Activated CD8-positive, alpha-beta T cell treated with anti-CD3 and anti-CD28 coated beads, Interleukin-2, amount 10 ng/mL, durations not matched to agents 7 days and 5 days (primary cell): ENCODE measurements at regions not wholly inside any gene's neighbourhood (a gene's known extent, or its start where the extent isn't known, plus 50 kb on each side); places are given as distances from the start of the nearest gene placed in this dataset.
"Not testable (repeated sequence)": the region's sequence is repeated elsewhere in the genome, so short reads cannot be mapped to it uniquely, and the experiment has no call there.

Experiments
- ATAC-seq: fragments of 150-1000 bp; cut with Tn5 transposase; one replicate; pipeline ENCODE4 v1.10.0; 2021; ENCODE audit warnings: moderate library complexity
- CTCF ChIA-PET: fragments of 350-600 bp; sonication (Branson Sonifier 250); formaldehyde crosslinking; loops from one replicate; lab custom pipeline; 2021; ENCODE audit warnings: antibody characterized with exemption; lab: Charles Lee
- POLR2A ChIA-PET: fragments of 350-600 bp; sonication (Branson Sonifier 250); formaldehyde crosslinking; loops from one replicate; lab custom pipeline; 2021; ENCODE audit warnings: antibody characterized with exemption; lab: Charles Lee
- DNase-seq: peaks from one replicate; pipeline ENCODE4 v3.0.0-alpha.2; 2020
- H3K27ac Mint-ChIP-seq: one replicate; pipeline ENCODE4 v1.8.0; 2021; ENCODE audit warnings: mild to moderate bottlenecking, mixed read lengths
- H3K27me3 Mint-ChIP-seq: one replicate; pipeline ENCODE4 v1.8.0; 2021; ENCODE audit warnings: low read depth, mixed read lengths
- H3K36me3 Mint-ChIP-seq: one replicate; pipeline ENCODE4 v1.8.0; 2021; ENCODE audit warnings: low read depth, mixed read lengths
- H3K4me1 Mint-ChIP-seq: one replicate; pipeline ENCODE4 v1.8.0; 2021; ENCODE audit warnings: low read depth, mixed read lengths
- H3K4me3 Mint-ChIP-seq: one replicate; pipeline ENCODE4 v1.8.0; 2021; ENCODE audit warnings: mild to moderate bottlenecking, mixed read lengths
- H3K9me3 Mint-ChIP-seq: one replicate; pipeline ENCODE4 v1.8.0; 2022; ENCODE audit warnings: mixed read lengths; ENCODE audit not compliant: insufficient read depth

DNA sequence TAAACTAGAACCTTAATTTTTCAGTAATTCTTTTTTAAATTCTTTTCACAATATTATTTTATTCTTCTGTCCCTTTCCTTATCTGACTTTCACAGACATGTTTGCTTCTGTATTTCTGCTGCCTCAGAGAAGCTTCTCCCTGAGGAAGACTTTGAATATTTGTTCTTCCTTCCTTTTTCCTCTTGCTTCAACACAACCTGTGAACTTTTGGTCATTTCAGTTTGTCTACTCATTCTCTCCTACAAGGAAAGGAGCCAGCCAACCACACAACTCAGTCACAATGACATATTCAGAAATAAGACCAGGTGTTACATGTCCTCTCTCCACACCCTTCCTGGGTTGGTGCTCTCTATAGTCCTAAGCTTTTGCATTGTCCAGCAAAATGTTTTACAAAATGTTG is 310.4 kb downstream of the TFAP2B start:
- Mint-ChIP-seq H3K36me3 (no peaks in the 10 kb centered on the region), H3K9me3 (no peaks in the 10 kb centered on the region), H3K27me3 (no peaks in the 10 kb centered on the region), H3K27ac (no peak overlapping the region), H3K4me3 (no peak overlapping the region), H3K4me1 (no peaks in the 10 kb centered on the region)
- ATAC-seq (no peak), DNase-seq (no peak)
- POLR2A ChIA-PET: no interaction called here
- CTCF ChIA-PET: no interaction called here

DNA sequence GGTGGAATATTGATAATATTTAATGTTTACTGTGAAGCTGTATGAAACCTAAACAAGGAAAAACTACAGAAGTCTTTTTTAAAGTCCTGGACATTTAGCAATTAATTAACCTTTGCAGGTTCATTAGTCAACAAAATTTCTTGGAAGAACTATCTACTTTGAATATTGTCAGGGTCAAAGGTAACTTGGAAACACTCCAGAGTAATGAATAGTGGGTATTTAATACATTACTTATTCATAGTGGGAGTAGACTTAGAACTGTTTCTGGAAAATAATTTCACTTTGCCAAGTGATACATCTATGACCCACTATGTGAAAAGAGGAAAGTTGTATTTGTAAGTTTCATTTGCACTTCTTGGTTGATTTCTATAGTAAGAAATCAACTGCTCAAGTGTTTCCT is 319.1 kb downstream of the TFAP2B start:
- POLR2A ChIA-PET: no interaction called here
- no peak overlapping the region for H3K27ac Mint-ChIP-seq
- DNase-seq (no peak), ATAC-seq (no peak)
- no peaks in the 10 kb centered on the region for H3K4me1 Mint-ChIP-seq
- CTCF ChIA-PET: no interaction called here
- no peaks in the 10 kb centered on the region for H3K36me3 Mint-ChIP-seq
- H3K9me3 Mint-ChIP-seq: peaks cover 17% of the 10 kb centered on the region
- H3K4me3 Mint-ChIP-seq: no peak overlapping the region
- H3K27me3 Mint-ChIP-seq: no peaks in the 10 kb centered on the region

- Mint-ChIP-seq H3K4me1 (no peaks in the 10 kb centered on the region), H3K9me3 (peaks cover 13% of the 10 kb centered on the region), H3K36me3 (no peaks in the 10 kb centered on the region), H3K27ac (no peak overlapping the region), H3K4me3 (no peak overlapping the region), H3K27me3 (no peaks in the 10 kb centered on the region)
- no peak for ATAC-seq
- no peak for DNase-seq
- ChIA-PET CTCF (no interaction called here), POLR2A (no interaction called here)
Observed at GRCh38 chr6:51139950-51140385, 321.3 kb downstream of the TFAP2B start.

DNA sequence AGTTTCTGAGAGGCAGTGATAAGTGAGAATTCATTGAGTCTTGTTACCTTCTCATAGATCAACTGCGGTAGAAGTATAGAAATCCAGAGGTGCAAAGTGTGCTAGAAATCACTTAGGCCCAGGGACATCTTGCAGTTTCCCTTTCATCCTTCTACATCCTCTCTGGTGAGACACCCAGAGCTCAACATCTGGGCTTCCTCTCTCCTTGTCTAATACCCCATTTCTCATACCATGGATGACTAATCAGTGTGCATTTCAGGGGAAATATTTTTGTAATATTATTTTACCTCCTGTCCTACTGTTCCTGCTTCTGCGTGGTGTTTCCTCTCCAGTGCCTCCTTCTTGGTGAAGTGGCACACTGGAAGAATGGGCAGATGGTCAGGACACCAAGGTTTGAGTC is 322.4 kb downstream of the TFAP2B start:
- Mint-ChIP-seq H3K36me3 (no peaks in the 10 kb centered on the region), H3K27me3 (no peaks in the 10 kb centered on the region), H3K27ac (no peak overlapping the region), H3K9me3 (peaks cover 11% of the 10 kb centered on the region), H3K4me1 (no peaks in the 10 kb centered on the region), H3K4me3 (no peak overlapping the region)
- ATAC-seq: no peak
- POLR2A ChIA-PET: no interaction called here
- no peak for DNase-seq
- CTCF ChIA-PET: no interaction called here

GRCh38 chr6:51147756-51148155 is 329.1 kb downstream of the TFAP2B start:
- no peak for DNase-seq
- H3K27ac Mint-ChIP-seq: no peak overlapping the region
- no peaks in the 10 kb centered on the region for H3K36me3 Mint-ChIP-seq
- POLR2A ChIA-PET: no interaction called here
- H3K4me1 Mint-ChIP-seq: no peaks in the 10 kb centered on the region
- no peaks in the 10 kb centered on the region for H3K9me3 Mint-ChIP-seq
- ATAC-seq: no peak
- H3K27me3 Mint-ChIP-seq: no peaks in the 10 kb centered on the region
- CTCF ChIA-PET: no interaction called here
- H3K4me3 Mint-ChIP-seq: no peak overlapping the region

DNA sequence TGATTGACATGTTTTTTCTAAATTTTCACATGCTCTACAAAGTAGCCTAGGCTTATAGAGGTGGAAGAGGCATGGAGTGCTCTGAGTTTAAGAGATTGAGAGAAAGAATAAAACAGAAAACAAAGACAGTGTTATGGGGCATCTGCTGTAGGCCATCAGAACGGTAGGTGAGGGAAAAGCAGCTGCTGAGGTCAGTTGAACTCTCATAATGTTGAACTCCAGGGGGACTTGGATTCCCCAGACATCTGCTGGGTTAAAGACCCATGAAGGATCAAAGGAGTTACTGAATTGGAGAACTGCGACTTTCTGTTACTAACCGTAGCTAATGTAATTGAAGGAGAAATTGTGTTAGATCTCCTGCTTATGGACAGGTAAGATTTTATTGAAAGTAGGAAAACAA is 333.9 kb downstream of the TFAP2B start:
- H3K4me3 Mint-ChIP-seq: no peak overlapping the region
- no peaks in the 10 kb centered on the region for H3K36me3 Mint-ChIP-seq
- H3K27me3 Mint-ChIP-seq: no peaks in the 10 kb centered on the region
- CTCF ChIA-PET: no interaction called here
- H3K27ac Mint-ChIP-seq: no peak overlapping the region
- POLR2A ChIA-PET: no interaction called here
- no peaks in the 10 kb centered on the region for H3K4me1 Mint-ChIP-seq
- no peak for ATAC-seq
- no peaks in the 10 kb centered on the region for H3K9me3 Mint-ChIP-seq
- DNase-seq: no peak

GRCh38 chr6:51153109-51153508 is 334.4 kb downstream of the TFAP2B start:
- Mint-ChIP-seq H3K27ac (no peak overlapping the region), H3K4me3 (no peak overlapping the region), H3K9me3 (no peaks in the 10 kb centered on the region), H3K27me3 (no peaks in the 10 kb centered on the region), H3K36me3 (no peaks in the 10 kb centered on the region), H3K4me1 (no peaks in the 10 kb centered on the region)
- DNase-seq (no peak), ATAC-seq (no peak)
- ChIA-PET POLR2A (no interaction called here), CTCF (no interaction called here)

DNA sequence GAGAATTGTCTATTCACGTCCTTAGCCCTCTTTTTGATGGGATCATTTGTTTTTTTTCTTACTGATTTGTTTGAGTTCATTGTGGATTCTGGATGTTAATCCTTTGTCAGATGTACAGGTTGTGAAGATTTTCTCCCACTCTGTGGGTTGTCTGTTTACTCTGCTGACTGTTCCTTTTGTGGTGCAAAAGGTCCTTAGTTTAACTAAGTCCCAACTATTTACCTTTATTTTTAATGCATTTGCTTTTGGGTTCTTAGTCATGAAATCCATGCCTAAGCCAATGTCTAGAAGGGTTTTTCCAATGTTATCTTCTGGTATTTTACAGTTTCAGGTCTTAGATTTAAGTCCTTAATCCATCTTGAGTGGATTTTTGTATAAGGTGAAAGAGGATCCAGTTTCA is 336.3 kb downstream of the TFAP2B start:
- H3K4me3 Mint-ChIP-seq, H3K4me1 Mint-ChIP-seq, ATAC-seq, H3K9me3 Mint-ChIP-seq, H3K27me3 Mint-ChIP-seq, CTCF ChIA-PET, DNase-seq, POLR2A ChIA-PET, H3K36me3 Mint-ChIP-seq, H3K27ac Mint-ChIP-seq: not testable (repeated sequence)

DNA sequence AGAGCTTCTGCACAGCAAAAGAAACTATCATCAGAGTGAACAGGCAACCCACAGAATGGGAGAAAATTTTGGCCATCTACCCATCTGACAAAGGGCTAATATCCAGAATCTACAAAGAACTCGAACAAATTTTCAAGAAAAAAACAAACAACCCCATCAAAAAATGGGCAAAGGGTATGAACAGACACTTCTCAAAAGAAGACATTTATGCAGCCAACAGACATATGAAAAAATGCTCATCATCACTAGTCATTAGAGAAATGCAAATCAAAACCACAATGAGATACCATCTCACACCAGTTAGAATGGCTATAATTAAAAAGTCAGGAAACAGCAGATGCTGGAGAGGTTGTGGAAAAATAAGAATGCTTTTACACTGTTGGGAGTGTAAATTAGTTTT is 340.6 kb downstream of the TFAP2B start:
- H3K27ac Mint-ChIP-seq, H3K9me3 Mint-ChIP-seq, H3K4me1 Mint-ChIP-seq, H3K36me3 Mint-ChIP-seq, H3K4me3 Mint-ChIP-seq, POLR2A ChIA-PET, ATAC-seq, H3K27me3 Mint-ChIP-seq, CTCF ChIA-PET, DNase-seq: not testable (repeated sequence)

DNA sequence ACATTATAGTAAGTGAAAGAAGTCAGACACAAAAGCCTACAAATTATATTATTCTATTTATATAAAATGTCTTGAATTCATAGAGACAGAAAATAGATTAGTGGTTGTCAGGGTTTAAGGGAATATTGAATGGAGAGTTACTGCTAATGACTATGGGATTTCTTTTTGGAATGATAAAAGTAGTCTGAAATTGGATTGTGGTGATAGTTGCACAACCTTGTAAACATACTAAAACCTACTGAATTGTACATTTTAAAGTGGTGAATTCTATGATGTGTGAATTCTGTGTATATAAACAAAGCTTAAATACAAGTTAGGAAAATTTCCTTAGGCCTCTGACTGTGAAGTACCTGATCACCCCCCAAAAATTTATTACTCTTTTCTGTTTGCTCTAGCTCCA is 343.1 kb downstream of the TFAP2B start:
- CTCF ChIA-PET: no interaction called here
- no peaks in the 10 kb centered on the region for H3K27me3 Mint-ChIP-seq
- DNase-seq (no peak), ATAC-seq (no peak)
- no peak overlapping the region for H3K27ac Mint-ChIP-seq
- H3K4me3 Mint-ChIP-seq: no peak overlapping the region
- POLR2A ChIA-PET: no interaction called here
- no peaks in the 10 kb centered on the region for H3K4me1 Mint-ChIP-seq
- no peaks in the 10 kb centered on the region for H3K36me3 Mint-ChIP-seq
- H3K9me3 Mint-ChIP-seq: peaks cover 5% of the 10 kb centered on the region

GRCh38 chr6:51163843-51164529 is 345.3 kb downstream of the TFAP2B start:
- Mint-ChIP-seq H3K9me3 (peaks cover 8% of the 10 kb centered on the region), H3K4me3 (no peak overlapping the region), H3K27me3 (no peaks in the 10 kb centered on the region), H3K27ac (no peak overlapping the region), H3K4me1 (no peaks in the 10 kb centered on the region), H3K36me3 (no peaks in the 10 kb centered on the region)
- ChIA-PET CTCF (no interaction called here), POLR2A (no interaction called here)
- ATAC-seq (no peak), DNase-seq (no peak)

DNA sequence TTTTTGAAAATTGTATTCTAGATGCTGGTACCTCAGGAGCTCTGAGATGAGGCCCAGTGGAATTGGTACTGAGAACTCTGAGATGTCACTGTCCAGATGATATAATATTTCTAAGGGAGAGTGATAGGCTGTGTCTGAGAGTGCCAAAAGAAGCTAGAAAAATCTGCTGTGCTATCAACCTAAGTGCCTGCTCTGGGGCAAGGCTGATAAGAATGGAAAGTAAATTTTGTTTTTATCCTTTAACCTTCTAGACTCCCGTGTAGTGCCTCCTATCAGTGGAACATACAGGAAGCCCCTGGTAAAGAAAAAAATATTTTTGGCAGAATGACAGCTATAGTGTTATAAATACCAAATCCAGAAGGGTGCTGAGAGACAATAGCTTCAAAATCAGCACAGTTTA is 348.2 kb downstream of the TFAP2B start:
- ChIA-PET CTCF (no interaction called here), POLR2A (no interaction called here)
- Mint-ChIP-seq H3K9me3 (peaks cover 22% of the 10 kb centered on the region), H3K36me3 (no peaks in the 10 kb centered on the region), H3K4me1 (no peaks in the 10 kb centered on the region), H3K4me3 (no peak overlapping the region), H3K27me3 (no peaks in the 10 kb centered on the region), H3K27ac (no peak overlapping the region)
- DNase-seq (no peak), ATAC-seq (no peak)

- H3K27ac Mint-ChIP-seq: no peak overlapping the region
- peaks cover 22% of the 10 kb centered on the region for H3K9me3 Mint-ChIP-seq
- ChIA-PET CTCF (no interaction called here), POLR2A (no interaction called here)
- no peak overlapping the region for H3K4me3 Mint-ChIP-seq
- H3K27me3 Mint-ChIP-seq: no peaks in the 10 kb centered on the region
- ATAC-seq: no peak
- no peak for DNase-seq
- H3K36me3 Mint-ChIP-seq: no peaks in the 10 kb centered on the region
- H3K4me1 Mint-ChIP-seq: no peaks in the 10 kb centered on the region
Observed at GRCh38 chr6:51167468-51167867, 348.8 kb downstream of the TFAP2B start.
